Bronchial epithelial cell (primary cell): ENCODE measurements at regions not wholly inside any gene's neighbourhood (a gene's known extent, or its start where the extent isn't known, plus 50 kb on each side); places are given as distances from the start of the nearest gene placed in this dataset.

Experiments used
- DNase-seq: peaks from one replicate; pipeline ENCODE4 v3.0.0-alpha.2; 2010; ENCODE audit warnings: low read depth
- FAIRE-seq: peaks from 2 replicates; lab custom pipeline; 2011; peaks lifted over from hg19 to GRCh38; lab: Jason Lieb, UNC
- H3K27me3 ChIP-seq: 2 replicates; pipeline ENCODE4 v1.5.1; 2011; ENCODE audit warnings: low read length; ENCODE audit not compliant: control insufficient read depth, insufficient read depth
- H3K36me3 ChIP-seq: 2 replicates; pipeline ENCODE4 v1.5.1; 2011; ENCODE audit warnings: low read length; ENCODE audit not compliant: control insufficient read depth, insufficient read depth
- H3K4me3 ChIP-seq: 2 replicates; pipeline ENCODE4 v1.5.1; 2011; ENCODE audit warnings: mild to moderate bottlenecking, low read depth, low read length, control low read depth
- TF ChIP-seq, protein P1 (sequence below): IDR thresholded peaks from 2 replicates; pipeline ENCODE4 v1.5.1; 2011; ENCODE audit warnings: mild to moderate bottlenecking, moderate library complexity, low read length, control low read depth, inconsistent platforms; ENCODE audit not compliant: insufficient read depth, severe bottlenecking

DNA sequence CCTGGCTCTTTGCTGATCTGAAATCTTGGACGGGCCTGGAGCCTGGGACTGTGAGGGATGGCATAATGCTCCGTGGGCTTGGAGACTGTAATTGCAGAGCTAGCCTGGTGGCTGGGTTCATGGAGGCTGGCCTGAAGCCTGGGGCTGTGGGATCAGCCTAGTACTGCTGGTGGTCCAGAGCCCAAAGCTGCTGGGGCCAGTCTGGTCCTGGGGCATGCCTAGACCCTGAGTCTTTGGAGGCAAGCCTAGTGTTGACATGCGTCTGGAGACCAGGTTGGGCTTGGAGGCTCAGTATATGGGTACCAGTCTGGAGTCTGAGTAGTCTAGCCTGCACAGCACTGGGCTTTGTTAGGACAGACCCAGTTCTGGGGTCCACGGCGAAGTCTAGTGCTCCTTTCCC is 172.0 kb upstream of the ZC4H2 start:
- DNase-seq (no peak), FAIRE-seq (no peak)
- no peak overlapping the region for H3K4me3 ChIP-seq
- TF ChIP-seq, protein P1, sequence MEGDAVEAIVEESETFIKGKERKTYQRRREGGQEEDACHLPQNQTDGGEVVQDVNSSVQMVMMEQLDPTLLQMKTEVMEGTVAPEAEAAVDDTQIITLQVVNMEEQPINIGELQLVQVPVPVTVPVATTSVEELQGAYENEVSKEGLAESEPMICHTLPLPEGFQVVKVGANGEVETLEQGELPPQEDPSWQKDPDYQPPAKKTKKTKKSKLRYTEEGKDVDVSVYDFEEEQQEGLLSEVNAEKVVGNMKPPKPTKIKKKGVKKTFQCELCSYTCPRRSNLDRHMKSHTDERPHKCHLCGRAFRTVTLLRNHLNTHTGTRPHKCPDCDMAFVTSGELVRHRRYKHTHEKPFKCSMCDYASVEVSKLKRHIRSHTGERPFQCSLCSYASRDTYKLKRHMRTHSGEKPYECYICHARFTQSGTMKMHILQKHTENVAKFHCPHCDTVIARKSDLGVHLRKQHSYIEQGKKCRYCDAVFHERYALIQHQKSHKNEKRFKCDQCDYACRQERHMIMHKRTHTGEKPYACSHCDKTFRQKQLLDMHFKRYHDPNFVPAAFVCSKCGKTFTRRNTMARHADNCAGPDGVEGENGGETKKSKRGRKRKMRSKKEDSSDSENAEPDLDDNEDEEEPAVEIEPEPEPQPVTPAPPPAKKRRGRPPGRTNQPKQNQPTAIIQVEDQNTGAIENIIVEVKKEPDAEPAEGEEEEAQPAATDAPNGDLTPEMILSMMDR: no peak
- no peaks in the 10 kb centered on the region for H3K27me3 ChIP-seq
- H3K36me3 ChIP-seq: no peaks in the 10 kb centered on the region

DNA sequence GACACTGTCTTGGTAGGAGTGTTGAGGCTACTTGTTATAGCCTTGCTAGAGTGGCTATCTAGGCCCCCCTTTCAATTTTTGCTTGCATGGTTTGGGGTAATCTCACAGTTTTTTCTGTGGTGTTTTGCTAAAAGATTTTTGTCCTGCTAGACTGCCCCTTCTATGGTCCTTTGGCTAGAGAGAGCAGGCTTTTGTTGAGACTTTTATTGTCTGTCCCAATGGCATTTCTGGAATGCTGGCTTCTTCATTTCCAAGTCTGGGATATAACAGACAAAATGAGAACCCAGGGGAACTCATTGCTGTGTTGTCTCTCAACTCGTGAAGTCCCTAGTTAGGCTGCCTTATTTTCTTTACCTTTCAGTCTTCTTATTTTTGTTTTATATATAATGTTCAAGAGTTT is 160.2 kb upstream of the ZC4H2 start:
- DNase-seq: no peak
- FAIRE-seq: no peak
- TF ChIP-seq, protein P1: no peak

DNA sequence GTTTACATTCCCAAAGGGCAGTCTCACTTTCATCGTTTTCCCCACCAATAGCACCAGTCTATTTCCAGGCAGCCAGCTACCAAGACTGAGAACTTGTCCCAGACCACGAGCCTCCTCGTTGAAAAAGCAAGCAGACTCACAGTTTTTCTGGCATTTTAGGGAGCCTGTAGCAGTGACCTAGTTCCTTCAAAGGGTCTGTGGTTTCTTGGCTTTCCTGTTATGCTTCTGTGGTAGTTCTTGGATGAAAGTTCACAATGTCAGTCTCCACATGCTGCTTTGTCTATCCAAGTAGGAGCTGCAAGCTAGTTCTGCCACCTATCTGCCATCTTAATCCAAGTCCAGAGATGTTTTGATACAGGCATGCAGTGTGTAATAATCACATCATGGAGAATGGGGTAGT is 151.6 kb upstream of the ZC4H2 start:
- Histone ChIP-seq H3K4me3 (no peak overlapping the region), H3K27me3 (no peaks in the 10 kb centered on the region), H3K36me3 (no peaks in the 10 kb centered on the region)
- no peak for FAIRE-seq
- TF ChIP-seq, protein P1: no peak
- DNase-seq: no peak

More for the DNA sequence above, 160.2 kb upstream of the ZC4H2 start:
- Histone ChIP-seq H3K36me3 (no peaks in the 10 kb centered on the region), H3K27me3 (no peaks in the 10 kb centered on the region), H3K4me3 (no peak overlapping the region)

DNA sequence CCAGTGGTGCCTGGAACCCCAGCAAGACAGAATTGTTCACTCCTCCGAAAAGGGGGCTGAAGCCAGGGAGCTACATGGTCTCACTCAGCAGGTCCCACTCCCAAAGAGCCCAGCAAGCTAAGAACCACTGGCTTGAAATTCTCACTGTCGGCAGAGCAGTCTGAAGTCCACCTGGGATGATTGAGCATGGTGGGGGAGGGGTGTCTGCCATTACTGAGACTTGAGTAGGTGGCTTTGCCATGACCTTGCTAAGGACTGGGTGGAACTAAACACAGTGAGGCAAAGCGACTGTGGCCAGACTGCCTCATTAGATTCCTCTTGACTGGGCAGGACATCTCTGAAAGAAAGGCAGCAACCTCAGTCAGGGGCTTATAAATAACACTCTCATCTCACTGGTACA is 122.6 kb upstream of the ZC4H2 start:
- no peaks in the 10 kb centered on the region for H3K27me3 ChIP-seq
- H3K36me3 ChIP-seq: no peaks in the 10 kb centered on the region
- no peak for DNase-seq
- TF ChIP-seq, protein P1: no peak
- FAIRE-seq: no peak
- no peak overlapping the region for H3K4me3 ChIP-seq

DNA sequence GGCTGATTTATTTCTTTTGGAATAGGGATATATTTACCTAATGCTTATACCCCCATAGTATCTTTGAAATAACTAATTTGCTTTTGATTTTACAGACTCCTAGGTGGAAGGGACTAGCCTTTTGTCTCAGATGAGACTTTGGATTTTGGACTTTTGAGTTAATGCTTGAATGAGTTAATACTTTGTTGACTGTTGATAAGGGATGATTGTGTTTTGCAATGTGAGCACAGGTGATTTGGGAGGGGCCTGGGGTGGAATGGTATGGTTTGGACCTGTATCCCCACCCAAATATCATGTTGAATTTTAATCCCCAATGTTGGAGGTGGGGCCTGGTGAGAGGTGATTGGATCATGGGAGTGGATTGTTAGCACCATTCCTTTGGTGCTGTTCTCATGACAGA is 117.4 kb upstream of the ZC4H2 start:
- Histone ChIP-seq H3K4me3 (no peak overlapping the region), H3K27me3 (no peaks in the 10 kb centered on the region), H3K36me3 (no peaks in the 10 kb centered on the region)
- FAIRE-seq (no peak), DNase-seq (no peak)
- TF ChIP-seq, protein P1: no peak

DNA sequence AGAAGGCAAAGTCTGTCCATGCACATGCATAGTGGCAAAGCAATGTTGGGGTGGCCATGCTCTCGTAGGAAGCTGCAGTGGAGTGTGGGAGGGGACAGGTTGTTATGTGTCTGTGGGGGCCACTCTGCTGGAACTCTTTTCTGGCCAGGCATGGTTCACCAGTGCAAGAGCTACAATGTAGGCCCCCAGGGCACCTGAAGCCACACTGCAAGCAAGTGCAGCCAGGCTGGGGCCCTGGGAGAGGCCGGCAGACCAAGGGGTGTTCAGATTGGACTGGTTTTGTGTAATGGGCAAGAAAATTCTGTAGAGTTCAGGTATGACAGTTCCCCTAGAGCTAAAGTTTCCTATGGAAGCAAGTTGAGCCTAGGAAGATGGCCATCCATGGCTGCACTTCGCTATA is 97.0 kb upstream of the ZC4H2 start:
- TF ChIP-seq, protein P1: no peak
- DNase-seq (no peak), FAIRE-seq (no peak)
- H3K27me3 ChIP-seq: no peaks in the 10 kb centered on the region
- no peak overlapping the region for H3K4me3 ChIP-seq
- no peaks in the 10 kb centered on the region for H3K36me3 ChIP-seq
